ENCODE measurements at regions not wholly inside any gene's neighbourhood (a gene's known extent, or its start where the extent isn't known, plus 50 kb on each side); places are given as distances from the start of the nearest gene placed in this dataset.

- no peak for TF ChIP-seq CTCF (IDR thresholded peaks at IDR 0.05; ENCODE audit: low read depth, low read length, poor library complexity, severe bottlenecking)
- no peak for TF ChIP-seq EZH2phosphoT487 (IDR thresholded peaks at IDR 0.05; ENCODE audit: borderline replicate concordance, low read length)
Observed at GRCh38 chr3:182668541-182668940, 124.8 kb upstream of the ATP11B start.
